K562 (cell line): ENCODE measurements at regions not wholly inside any gene's neighbourhood (a gene's known extent, or its start where the extent isn't known, plus 50 kb on each side); places are given as distances from the start of the nearest gene placed in this dataset.

Source experiments
- ATAC-seq: fragments of 200-7000 bp; cut with Tn5 transposase; 3 replicates; pipeline ENCODE4 v1.9.1; 2020; ENCODE audit warnings: moderate library complexity
- BruUV-seq: library from RNA; stranded (reverse); fragments of 400-500 nt; replicated peaks from 2 replicates; lab custom pipeline; 2021; lab: Mats Ljungman, UMichigan
- CTCF ChIA-PET: fragments of 300-600 bp; formaldehyde crosslinking; extraction: SDS; loops from one replicate; lab custom pipeline; 2021; ENCODE audit warnings: low intra/inter-chr PET ratio; lab: Yijun Ruan, JAX
- POLR2A ChIA-PET: fragments of 300-600, 350-650 bp; sonication (Branson Sonifier 250); formaldehyde crosslinking; extraction: SDS; loops from one replicate; lab custom pipeline; 2021; ENCODE audit warnings: antibody characterized with exemption, inconsistent platforms; lab: Yijun Ruan, JAX
- DNase-seq, 4 experiments: peaks; one replicate each; pipeline versions ENCODE4 v3.0.0 to v3.0.0-alpha.2; 2011 to 2018; ENCODE audit warnings: low spot score in 3 of 4, mixed read lengths in 3 of 4; ENCODE audit errors: extremely low read depth in 1 of 4
- FAIRE-seq: peaks from 2 replicates; lab custom pipeline; 2011; peaks lifted over from hg19 to GRCh38; lab: Jason Lieb, UNC
- H2AFZ ChIP-seq: 2 replicates; pipeline ENCODE4 v1.6.0; 2011; ENCODE audit warnings: low read depth, low read length, control low read depth, inconsistent platforms
- H3K27ac ChIP-seq: fragments of 200-600 bp; 3 replicates; pipeline ENCODE4 v1.8.0; 2011; ENCODE audit warnings: low read depth, mild to moderate bottlenecking, control low read depth, inconsistent platforms, low read length, moderate library complexity, mixed read lengths; ENCODE audit errors: extremely low read depth
- H3K27me3 ChIP-seq, 2 experiments: fragments of 300-600 bp in 1 of 2; 2 replicates in 1 of 2; 3 replicates in 1 of 2; pipeline versions ENCODE4 v1.6.0 to v1.8.0; 2011; ENCODE audit warnings: inconsistent platforms in 2 of 2, low read length in 2 of 2, mild to moderate bottlenecking in 1 of 2, mixed read lengths in 1 of 2, moderate library complexity in 1 of 2; ENCODE audit not compliant: control insufficient read depth in 2 of 2, insufficient read depth in 2 of 2
- H3K36me3 ChIP-seq: fragments of 300-600 bp; 3 replicates; pipeline ENCODE4 v1.8.0; 2011; ENCODE audit warnings: mild to moderate bottlenecking, low read length, inconsistent platforms; ENCODE audit not compliant: control insufficient read depth, insufficient read depth
- H3K4me1 ChIP-seq, 2 experiments: fragments of 200-600 bp in 1 of 2; replicated peaks in 1 of 2; 2 replicates in 1 of 2; 3 replicates in 1 of 2; pipeline versions ENCODE4 v1.5.1 to v1.8.0; 2011; ENCODE audit warnings: inconsistent platforms in 2 of 2, low read length in 2 of 2, mild to moderate bottlenecking in 1 of 2, mixed read lengths in 1 of 2, moderate library complexity in 1 of 2; ENCODE audit not compliant: control insufficient read depth in 2 of 2, insufficient read depth in 2 of 2
- H3K4me2 ChIP-seq: 2 replicates; pipeline ENCODE4 v1.6.1; 2011; ENCODE audit warnings: low read length, control low read depth, inconsistent platforms, mixed read lengths; ENCODE audit not compliant: insufficient read depth
- H3K4me3 ChIP-seq: fragments of 200-600 bp; sonication (generic), shearing (Covaris generic); 2 replicates; pipeline ENCODE4 v1.5.1; 2016; ENCODE audit warnings: control low read depth, inconsistent platforms
- H3K79me2 ChIP-seq: fragments of 200-600 bp; 3 replicates; pipeline ENCODE4 v1.8.0; 2011; ENCODE audit warnings: low read length, inconsistent platforms; ENCODE audit not compliant: control insufficient read depth, insufficient read depth
- H3K9ac ChIP-seq, 2 experiments: 2 replicates each; pipeline versions ENCODE4 v1.6.0 to v1.6.1; 2011; ENCODE audit warnings: low read depth in 2 of 2, low read length in 2 of 2, control low read depth in 1 of 2, inconsistent platforms in 1 of 2, mild to moderate bottlenecking in 1 of 2, mixed read lengths in 1 of 2; ENCODE audit not compliant: insufficient read depth in 1 of 2
- H3K9me1 ChIP-seq: one replicate; pipeline ENCODE4 v1.6.0; 2011; ENCODE audit warnings: inconsistent platforms, mild to moderate bottlenecking, low read length, moderate library complexity; ENCODE audit not compliant: control insufficient read depth, insufficient read depth
- H3K9me3 ChIP-seq: replicated peaks from 2 replicates; pipeline ENCODE4 v1.5.1; 2011; ENCODE audit warnings: low read depth, low read length, inconsistent platforms; ENCODE audit not compliant: control insufficient read depth, insufficient read depth
- H4K20me1 ChIP-seq: replicated peaks from 2 replicates; pipeline ENCODE4 v1.6.1; 2011; ENCODE audit warnings: low read length, inconsistent platforms, mixed read lengths; ENCODE audit not compliant: control insufficient read depth, insufficient read depth
- BCOR ChIP-seq: fragments of 450-650 bp; IDR thresholded peaks from 2 replicates; pipeline ENCODE4 v1.6.1; 2016
- FOXA1 ChIP-seq: fragments of 450-650 bp; IDR thresholded peaks from 2 replicates; pipeline ENCODE4 v1.6.1; 2016; ENCODE audit warnings: mild to moderate bottlenecking, borderline replicate concordance
- HOXB6 ChIP-seq: fragments of 250-450 bp; sonication (Bioruptor Pico); IDR thresholded peaks from 2 replicates; pipeline ENCODE4 v1.5.1; 2022; ENCODE audit warnings: mild to moderate bottlenecking, borderline replicate concordance
- KAT2B ChIP-seq: IDR thresholded peaks from one replicate; pipeline ENCODE4 v1.6.1; 2012; ENCODE audit warnings: low read depth, mild to moderate bottlenecking, control low read depth, inconsistent platforms, low read length, moderate library complexity
- LEF1 ChIP-seq: fragments of 450-650 bp; IDR thresholded peaks from 2 replicates; pipeline ENCODE4 v1.6.1; 2016; ENCODE audit warnings: mild to moderate bottlenecking
- NONO ChIP-seq, 2 experiments: fragments of 200-400 bp in 1 of 2; fragments of 450-650 bp in 1 of 2; formaldehyde crosslinking in 1 of 2; IDR thresholded peaks; 2 replicates each; pipeline ENCODE4 v1.6.1; 2017; ENCODE audit warnings: low read depth in 2 of 2, mild to moderate bottlenecking in 2 of 2, moderate library complexity in 2 of 2, low read length in 1 of 2
- SMAD4 ChIP-seq: fragments of 250-450 bp; sonication (Bioruptor Pico); conservative IDR thresholded peaks from 2 replicates; pipeline ENCODE4 v1.8.0; 2021; ENCODE audit warnings: inconsistent platforms, mild to moderate bottlenecking, moderate library complexity
- ZNF785 ChIP-seq: fragments of 250-450 bp; sonication (Bioruptor Pico); IDR thresholded peaks from 2 replicates; pipeline ENCODE4 v1.4.0; 2020; ENCODE audit warnings: mild to moderate bottlenecking
- ZSCAN29 ChIP-seq: fragments of 450-650 bp; IDR thresholded peaks from 2 replicates; pipeline ENCODE4 v1.6.1; 2017
- WGBS: fragments of 100-300 bp; shearing (Covaris generic); methylation state at CpG from one replicate; pipeline ENCODE4 v1.1.6; 2016; ENCODE audit warnings: low coverage, mixed read lengths; ENCODE audit not compliant: insufficient coverage; ENCODE audit errors: missing lambda C conversion rate; 5-methylcytosine and 5-hydroxymethylcytosine counted together
- in situ Hi-C: fragments of 300-500 bp; cut with MboI; formaldehyde crosslinking; loops from 4 replicates; pipeline ENCODE4 v1.15.0; 2018; ENCODE audit warnings: inconsistent platforms, mixed read lengths
- intact Hi-C: fragments of 100-400 bp; cut with micrococcal nuclease; formaldehyde crosslinking; loops from 2 replicates; pipeline ENCODE4 v1.14.2; 2022
- TF ChIP-seq, protein P1 (sequence below): fragments of 250-450 bp; sonication (Bioruptor Pico); IDR thresholded peaks from 2 replicates; pipeline ENCODE4 v1.5.1; 2021; ENCODE audit warnings: mild to moderate bottlenecking

DNA sequence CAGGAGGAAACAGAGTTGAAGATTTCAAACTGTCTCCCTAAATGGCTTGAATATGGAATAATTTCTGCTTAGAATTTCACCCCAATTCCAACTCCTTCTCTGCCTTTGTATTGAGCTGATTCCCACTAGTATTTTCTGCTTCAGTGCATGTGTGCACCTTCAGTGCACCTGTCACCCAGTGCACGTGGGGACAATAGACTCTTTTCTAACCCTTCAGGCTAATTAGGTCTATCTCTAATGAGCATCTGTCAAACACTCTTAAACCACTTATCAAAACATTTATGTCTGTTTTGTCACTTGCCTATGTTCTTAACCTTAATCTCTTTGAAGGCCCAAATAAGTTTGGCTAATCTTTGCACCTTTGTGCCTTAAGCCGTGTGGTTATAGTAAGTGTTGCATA is 232.0 kb upstream of the NETO1 start:
- Histone ChIP-seq H3K27me3 (no peaks in the 10 kb centered on the region), H2AFZ (no peak overlapping the region)
- DNase-seq (no peak), ATAC-seq (no peak)
- BruUV-seq = no TSS peak
- TF ChIP-seq SMAD4 = no peak
- TF ChIP-seq KAT2B = no peak
- no peak for TF ChIP-seq HOXB6 (CRISPR knock-in tag)
- TF ChIP-seq, protein P1, sequence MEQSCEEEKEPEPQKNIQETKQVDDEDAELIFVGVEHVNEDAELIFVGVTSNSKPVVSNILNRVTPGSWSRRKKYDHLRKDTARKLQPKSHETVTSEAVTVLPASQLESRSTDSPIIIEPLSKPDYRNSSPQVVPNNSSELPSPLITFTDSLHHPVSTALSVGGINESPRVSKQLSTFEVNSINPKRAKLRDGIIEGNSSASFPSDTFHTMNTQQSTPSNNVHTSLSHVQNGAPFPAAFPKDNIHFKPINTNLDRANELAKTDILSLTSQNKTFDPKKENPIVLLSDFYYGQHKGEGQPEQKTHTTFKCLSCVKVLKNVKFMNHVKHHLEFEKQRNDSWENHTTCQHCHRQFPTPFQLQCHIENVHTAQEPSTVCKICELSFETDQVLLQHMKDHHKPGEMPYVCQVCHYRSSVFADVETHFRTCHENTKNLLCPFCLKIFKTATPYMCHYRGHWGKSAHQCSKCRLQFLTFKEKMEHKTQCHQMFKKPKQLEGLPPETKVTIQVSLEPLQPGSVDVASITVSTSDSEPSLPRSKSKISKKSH (CRISPR knock-in tag) = no peak
- no peak for TF ChIP-seq ZNF785 (CRISPR knock-in tag)
- no peak for TF ChIP-seq BCOR
- TF ChIP-seq FOXA1 = no peak
- TF ChIP-seq NONO (IDR thresholded peaks at IDR 0.05; ENCODE audit: low read depth in 2 of 2, low read length in 1 of 2) = no peak
- TF ChIP-seq LEF1 = no peak
- no peak for TF ChIP-seq ZSCAN29
- TF ChIP-seq, all 486 proteins: peak for 0
- H3K4me3 ChIP-seq = no peak overlapping the region
- no peaks in the 10 kb centered on the region for H3K36me3 ChIP-seq
- FAIRE-seq = no peak
- ChIA-PET CTCF (no interaction called here), POLR2A (no interaction called here)
- H3K4me2 ChIP-seq = no peak overlapping the region
- H3K79me2 ChIP-seq = no peaks in the 10 kb centered on the region
- no peaks in the 10 kb centered on the region for H3K4me1 ChIP-seq
- intact Hi-C loops (no loop called here), in situ Hi-C loops (no loop called here)
- no peaks in the 10 kb centered on the region for H3K9me1 ChIP-seq
- no peak overlapping the region for H3K27ac ChIP-seq
- H4K20me1 ChIP-seq = no peaks in the 10 kb centered on the region
- no peaks in the 10 kb centered on the region for H3K9me3 ChIP-seq
- WGBS = 5% methylated on average over 2 of the region's 2 CpGs
- H3K9ac ChIP-seq = no peak overlapping the region
